DND-41 (cell line): ENCODE measurements at regions not wholly inside any gene's neighbourhood (a gene's known extent, or its start where the extent isn't known, plus 50 kb on each side); places are given as distances from the start of the nearest gene placed in this dataset.

Experiments used
- EZH2 ChIP-seq: IDR thresholded peaks from 3 replicates; pipeline ENCODE4 v1.6.1; 2012; ENCODE audit warnings: borderline replicate concordance, low read depth, mild to moderate bottlenecking, moderate library complexity, low read length, inconsistent platforms; ENCODE audit not compliant: severe bottlenecking
- TF ChIP-seq, protein P1 (sequence below): IDR thresholded peaks from 2 replicates; pipeline ENCODE4 v1.5.1; 2012; ENCODE audit warnings: borderline replicate concordance, low read length, moderate library complexity, mild to moderate bottlenecking; ENCODE audit not compliant: poor library complexity, severe bottlenecking; ENCODE audit errors: extremely low read depth

DNA sequence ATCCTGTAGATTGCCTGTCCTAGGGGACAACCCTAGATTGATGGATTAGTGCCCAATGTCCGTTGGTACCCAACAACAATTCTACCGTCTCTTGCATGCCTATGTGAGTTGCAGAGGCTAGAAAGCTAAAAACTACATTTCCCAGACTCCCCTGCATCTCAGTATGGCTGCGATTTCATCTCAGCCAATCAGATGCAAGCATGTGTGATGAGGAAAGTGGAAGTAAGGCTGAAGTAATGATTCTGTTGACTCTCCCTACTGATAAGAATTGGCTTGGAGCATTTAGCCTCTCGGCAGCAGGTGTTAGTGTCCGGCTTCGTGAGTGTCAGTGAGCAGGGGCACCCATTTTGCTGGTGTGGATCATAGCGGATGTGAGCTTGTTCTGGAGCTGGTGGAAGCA is 171.9 kb downstream of the FGFR2 start:
- TF ChIP-seq, protein P1, sequence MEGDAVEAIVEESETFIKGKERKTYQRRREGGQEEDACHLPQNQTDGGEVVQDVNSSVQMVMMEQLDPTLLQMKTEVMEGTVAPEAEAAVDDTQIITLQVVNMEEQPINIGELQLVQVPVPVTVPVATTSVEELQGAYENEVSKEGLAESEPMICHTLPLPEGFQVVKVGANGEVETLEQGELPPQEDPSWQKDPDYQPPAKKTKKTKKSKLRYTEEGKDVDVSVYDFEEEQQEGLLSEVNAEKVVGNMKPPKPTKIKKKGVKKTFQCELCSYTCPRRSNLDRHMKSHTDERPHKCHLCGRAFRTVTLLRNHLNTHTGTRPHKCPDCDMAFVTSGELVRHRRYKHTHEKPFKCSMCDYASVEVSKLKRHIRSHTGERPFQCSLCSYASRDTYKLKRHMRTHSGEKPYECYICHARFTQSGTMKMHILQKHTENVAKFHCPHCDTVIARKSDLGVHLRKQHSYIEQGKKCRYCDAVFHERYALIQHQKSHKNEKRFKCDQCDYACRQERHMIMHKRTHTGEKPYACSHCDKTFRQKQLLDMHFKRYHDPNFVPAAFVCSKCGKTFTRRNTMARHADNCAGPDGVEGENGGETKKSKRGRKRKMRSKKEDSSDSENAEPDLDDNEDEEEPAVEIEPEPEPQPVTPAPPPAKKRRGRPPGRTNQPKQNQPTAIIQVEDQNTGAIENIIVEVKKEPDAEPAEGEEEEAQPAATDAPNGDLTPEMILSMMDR: no peak
- TF ChIP-seq EZH2: no peak
